ENCODE measurements at regions not wholly inside any gene's neighbourhood (a gene's known extent, or its start where the extent isn't known, plus 50 kb on each side); places are given as distances from the start of the nearest gene placed in this dataset.

GRCh38 chr14:56889705-56890104 is 79.4 kb upstream of the OTX2 start:
- no peaks in the 10 kb centered on the region for H3K4me1 ChIP-seq
- H3K27ac ChIP-seq, result no peak overlapping the region
- no peaks in the 10 kb centered on the region for H3K36me3 ChIP-seq
- no peak overlapping the region for H3K4me3 ChIP-seq
- WGBS, result 77% methylated on average over 2 of the region's 2 CpGs
- H3K9me3 ChIP-seq, result no peaks in the 10 kb centered on the region
- TF ChIP-seq POLR2A (IDR thresholded peaks at IDR 0.05) (no peak), POLR2AphosphoS5 (IDR thresholded peaks at IDR 0.05) (no peak)
- peaks cover 7% of the 10 kb centered on the region for H3K27me3 ChIP-seq
- DNase-seq (ENCODE audit: low spot score in 2 of 2), result no peak

DNA sequence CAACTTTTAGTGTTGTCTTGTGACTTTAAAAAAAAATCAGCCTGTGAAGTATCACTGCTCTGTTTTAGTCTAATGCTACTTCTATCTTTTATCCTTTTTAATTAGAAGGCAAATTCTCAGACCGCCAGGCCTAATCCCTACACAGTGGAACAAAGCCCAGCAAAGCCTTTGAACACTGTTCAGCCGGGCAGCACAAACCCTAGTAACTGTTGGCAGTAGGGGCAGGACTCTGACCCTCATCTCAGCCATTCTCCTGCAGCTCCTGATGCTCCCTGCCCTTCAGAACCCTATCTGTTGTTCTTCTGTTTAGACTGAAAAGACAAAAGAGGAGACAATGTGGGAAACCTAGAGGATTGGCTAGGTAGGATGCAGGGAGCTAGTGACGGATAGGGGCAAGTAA is 78.0 kb upstream of the OTX2 start:
- H3K4me1 ChIP-seq, result no peaks in the 10 kb centered on the region
- WGBS, result 81% methylated on average over 3 of the region's 3 CpGs
- H3K9me3 ChIP-seq, result no peaks in the 10 kb centered on the region
- H3K27ac ChIP-seq, result no peak overlapping the region
- no peaks in the 10 kb centered on the region for H3K36me3 ChIP-seq
- TF ChIP-seq POLR2A (IDR thresholded peaks at IDR 0.05), result no peak
- no peak overlapping the region for H3K4me3 ChIP-seq
- no peaks in the 10 kb centered on the region for H3K27me3 ChIP-seq
- no peak for DNase-seq (ENCODE audit: low spot score in 2 of 2)

DNA sequence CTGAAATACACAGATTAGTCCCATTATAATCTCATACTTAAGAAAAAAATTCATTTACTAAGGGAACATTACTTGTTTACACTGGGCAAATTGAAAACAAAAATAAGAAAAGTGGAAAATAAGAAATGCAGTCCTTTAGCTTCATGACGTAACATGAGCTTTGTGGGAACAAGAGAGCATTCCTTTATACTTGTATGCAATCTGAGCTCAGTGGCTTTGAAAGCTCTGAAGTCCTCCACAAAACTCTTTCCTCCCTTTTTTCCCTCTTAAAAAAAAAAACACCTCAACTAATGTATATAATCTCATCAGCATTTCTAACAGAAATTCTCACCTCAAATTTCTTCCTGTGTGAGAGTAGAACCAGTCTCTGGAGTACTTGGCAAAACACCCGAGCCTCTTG is 76.9 kb upstream of the OTX2 start:
- TF ChIP-seq POLR2A (IDR thresholded peaks at IDR 0.05) (no peak), EP300 (IDR thresholded peaks at IDR 0.05) (no peak), POLR2AphosphoS5 (IDR thresholded peaks at IDR 0.05) (no peak)
- TF ChIP-seq, protein P1, sequence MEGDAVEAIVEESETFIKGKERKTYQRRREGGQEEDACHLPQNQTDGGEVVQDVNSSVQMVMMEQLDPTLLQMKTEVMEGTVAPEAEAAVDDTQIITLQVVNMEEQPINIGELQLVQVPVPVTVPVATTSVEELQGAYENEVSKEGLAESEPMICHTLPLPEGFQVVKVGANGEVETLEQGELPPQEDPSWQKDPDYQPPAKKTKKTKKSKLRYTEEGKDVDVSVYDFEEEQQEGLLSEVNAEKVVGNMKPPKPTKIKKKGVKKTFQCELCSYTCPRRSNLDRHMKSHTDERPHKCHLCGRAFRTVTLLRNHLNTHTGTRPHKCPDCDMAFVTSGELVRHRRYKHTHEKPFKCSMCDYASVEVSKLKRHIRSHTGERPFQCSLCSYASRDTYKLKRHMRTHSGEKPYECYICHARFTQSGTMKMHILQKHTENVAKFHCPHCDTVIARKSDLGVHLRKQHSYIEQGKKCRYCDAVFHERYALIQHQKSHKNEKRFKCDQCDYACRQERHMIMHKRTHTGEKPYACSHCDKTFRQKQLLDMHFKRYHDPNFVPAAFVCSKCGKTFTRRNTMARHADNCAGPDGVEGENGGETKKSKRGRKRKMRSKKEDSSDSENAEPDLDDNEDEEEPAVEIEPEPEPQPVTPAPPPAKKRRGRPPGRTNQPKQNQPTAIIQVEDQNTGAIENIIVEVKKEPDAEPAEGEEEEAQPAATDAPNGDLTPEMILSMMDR (IDR thresholded peaks at IDR 0.05), result no peak
- Histone ChIP-seq H3K4me3 (no peak overlapping the region), H3K27ac (no peak overlapping the region), H3K36me3 (no peaks in the 10 kb centered on the region), H3K4me1 (no peaks in the 10 kb centered on the region), H3K27me3 (no peaks in the 10 kb centered on the region), H3K9me3 (no peaks in the 10 kb centered on the region)
- 55% methylated on average over 2 of the region's 2 CpGs for WGBS
- no peak for DNase-seq (ENCODE audit: low spot score in 2 of 2)

- DNase-seq (ENCODE audit: low spot score in 2 of 2), result no peak
- TF ChIP-seq POLR2AphosphoS5 (IDR thresholded peaks at IDR 0.05) (no peak), POLR2A (IDR thresholded peaks at IDR 0.05) (no peak), EP300 (IDR thresholded peaks at IDR 0.05) (no peak)
- TF ChIP-seq, protein P1 (IDR thresholded peaks at IDR 0.05), result no peak
Measured at GRCh38 chr14:56886471-56887062, 76.3 kb upstream of the OTX2 start.

DNA sequence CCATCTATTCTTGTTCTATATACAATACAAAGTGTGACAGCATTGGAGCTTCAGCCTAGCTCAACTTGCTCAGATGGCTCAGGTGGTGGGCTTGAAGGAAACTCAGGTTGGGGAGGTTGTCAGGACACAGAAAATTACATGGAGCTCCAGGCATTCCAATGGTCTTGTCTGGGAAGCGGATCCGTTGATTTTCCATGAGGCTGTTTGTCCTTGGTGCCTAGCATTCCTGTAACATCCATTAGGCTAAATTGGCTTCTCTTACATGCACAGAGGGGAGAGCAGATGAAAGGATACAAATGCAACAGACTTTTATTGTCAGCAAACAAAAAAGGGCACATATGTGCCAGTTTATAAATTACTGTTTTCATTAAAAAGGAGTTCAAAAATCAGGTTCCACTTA is 75.5 kb upstream of the OTX2 start:
- no peak for DNase-seq (ENCODE audit: low spot score in 2 of 2)
- TF ChIP-seq, protein P1 (IDR thresholded peaks at IDR 0.05), result no peak
- TF ChIP-seq POLR2AphosphoS5 (IDR thresholded peaks at IDR 0.05), result no peak
- no peak for TF ChIP-seq EP300 (IDR thresholded peaks at IDR 0.05)
- no peak for TF ChIP-seq POLR2A (IDR thresholded peaks at IDR 0.05)
- 43% methylated on average over 2 of the region's 2 CpGs for WGBS

More at GRCh38 chr14:56886471-56887062, 76.3 kb upstream of the OTX2 start:
- no peaks in the 10 kb centered on the region for H3K9me3 ChIP-seq
- WGBS, result 78% methylated on average over 6 of the region's 6 CpGs
- H3K27me3 ChIP-seq, result no peaks in the 10 kb centered on the region
- no peak overlapping the region for H3K27ac ChIP-seq
- no peak overlapping the region for H3K4me3 ChIP-seq
- no peaks in the 10 kb centered on the region for H3K4me1 ChIP-seq
- H3K36me3 ChIP-seq, result no peaks in the 10 kb centered on the region

DNA sequence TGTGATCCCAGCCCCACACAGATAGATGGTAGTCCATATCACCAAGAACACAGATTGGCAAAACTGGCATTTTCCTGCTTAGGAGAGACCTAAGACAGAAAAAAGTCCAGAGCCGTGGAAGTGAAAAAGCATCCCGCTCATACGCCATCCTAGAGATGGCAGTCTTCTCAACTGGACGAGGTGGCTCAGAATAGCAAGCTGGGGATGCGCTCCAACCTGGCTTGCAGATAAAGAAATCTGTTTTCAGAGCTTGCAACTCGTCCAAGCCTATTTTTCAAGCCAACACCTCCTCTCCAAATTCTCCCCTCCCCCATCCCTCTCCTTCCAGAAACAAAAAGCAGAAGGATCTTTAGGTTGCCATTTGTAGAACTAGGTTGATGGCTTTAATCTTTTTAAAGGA is 74.3 kb upstream of the OTX2 start:
- Histone ChIP-seq H3K27me3 (no peaks in the 10 kb centered on the region), H3K4me3 (no peak overlapping the region), H3K9me3 (no peaks in the 10 kb centered on the region), H3K36me3 (no peaks in the 10 kb centered on the region), H3K27ac (no peak overlapping the region), H3K4me1 (no peaks in the 10 kb centered on the region)
- TF ChIP-seq, protein P1 (IDR thresholded peaks at IDR 0.05), result no peak
- TF ChIP-seq EP300 (IDR thresholded peaks at IDR 0.05), result no peak
- WGBS, result 51% methylated on average over 6 of the region's 6 CpGs
- no peak for DNase-seq (ENCODE audit: low spot score in 2 of 2)

More for the DNA sequence above, 75.5 kb upstream of the OTX2 start:
- no peaks in the 10 kb centered on the region for H3K9me3 ChIP-seq
- no peaks in the 10 kb centered on the region for H3K36me3 ChIP-seq
- H3K4me3 ChIP-seq, result no peak overlapping the region
- H3K27ac ChIP-seq, result no peak overlapping the region
- no peaks in the 10 kb centered on the region for H3K27me3 ChIP-seq
- H3K4me1 ChIP-seq, result no peaks in the 10 kb centered on the region

All from suprapubic skin (tissue), 4 donors.